H1 (cell line): ENCODE measurements at regions not wholly inside any gene's neighbourhood (a gene's known extent, or its start where the extent isn't known, plus 50 kb on each side); places are given as distances from the start of the nearest gene placed in this dataset.

Source experiments
- CTCF ChIA-PET: fragments of 300-600 bp; sonication (Branson Sonifier 250); formaldehyde crosslinking; loops from one replicate; lab custom pipeline; 2021; ENCODE audit not compliant: partially characterized antibody; lab: Charles Lee
- POLR2A ChIA-PET: fragments of 300-600 bp; sonication (Branson Sonifier 250); formaldehyde crosslinking; loops from one replicate; lab custom pipeline; 2021; ENCODE audit warnings: inconsistent platforms; ENCODE audit not compliant: partially characterized antibody; lab: Charles Lee
- DNase-seq, 2 experiments: peaks; one replicate each; pipeline versions ENCODE4 v3.0.0 to v3.0.0-alpha.2; 2010 to 2022; ENCODE audit warnings: low spot score in 2 of 2, low read depth in 1 of 2, mixed read lengths in 1 of 2
- FAIRE-seq: peaks from 2 replicates; lab custom pipeline; 2011; peaks lifted over from hg19 to GRCh38; lab: Jason Lieb, UNC
- H2AFZ ChIP-seq: 2 replicates; pipeline ENCODE4 v1.8.1; 2012; ENCODE audit warnings: low read length, inconsistent platforms
- H2AK5ac ChIP-seq: 2 replicates; pipeline ENCODE4 v1.6.1; 2013; ENCODE audit warnings: low read depth, low read length
- H2BK120ac ChIP-seq: replicated peaks from 2 replicates; pipeline ENCODE3; 2013; ENCODE audit warnings: low read depth, low read length, inconsistent platforms
- H2BK12ac ChIP-seq: 2 replicates; pipeline ENCODE4 v1.6.1; 2013; ENCODE audit warnings: low read depth, low read length
- H2BK15ac ChIP-seq: 2 replicates; pipeline ENCODE4 v1.6.1; 2013; ENCODE audit warnings: low read length
- H2BK20ac ChIP-seq: 2 replicates; pipeline ENCODE4 v1.6.1; 2013; ENCODE audit warnings: low read length
- H2BK5ac ChIP-seq: 2 replicates; pipeline ENCODE4 v1.6.1; 2013; ENCODE audit warnings: low read depth, low read length
- H3K14ac ChIP-seq: 2 replicates; pipeline ENCODE4 v1.6.1; 2013; ENCODE audit warnings: inconsistent platforms; ENCODE audit not compliant: insufficient read length
- H3K18ac ChIP-seq: 2 replicates; pipeline ENCODE4 v1.6.1; 2013; ENCODE audit warnings: low read length; ENCODE audit errors: extremely low read depth
- H3K23ac ChIP-seq: 2 replicates; pipeline ENCODE4 v1.6.1; 2013; ENCODE audit warnings: inconsistent platforms; ENCODE audit not compliant: insufficient read length
- H3K23me2 ChIP-seq: 2 replicates; pipeline ENCODE4 v1.6.1; 2013; ENCODE audit warnings: low read depth, low read length
- H3K27ac ChIP-seq: 2 replicates; pipeline ENCODE4 v1.6.1; 2011; ENCODE audit warnings: low read depth, low read length, inconsistent platforms
- H3K27me3 ChIP-seq, 4 experiments: replicated peaks in 1 of 4; 1 replicate in 1 of 4; 2 replicates in 3 of 4; pipeline versions ENCODE4 v1.6.1 to v1.8.1; 2011 to 2013; ENCODE audit warnings: low read length in 3 of 4, mild to moderate bottlenecking in 3 of 4, inconsistent platforms in 2 of 4, mixed read lengths in 2 of 4, moderate library complexity in 1 of 4; ENCODE audit not compliant: control insufficient read depth in 3 of 4, insufficient read depth in 3 of 4; ENCODE audit errors: extremely low read depth in 1 of 4
- H3K36me3 ChIP-seq, 4 experiments: 2 replicates each; pipeline versions ENCODE4 v1.6.1 to v1.8.1; 2011 to 2013; ENCODE audit warnings: mild to moderate bottlenecking in 4 of 4, low read length in 3 of 4, moderate library complexity in 2 of 4, control low read depth in 1 of 4, inconsistent platforms in 1 of 4; ENCODE audit not compliant: insufficient read depth in 4 of 4, control insufficient read depth in 2 of 4
- H3K4ac ChIP-seq: replicated peaks from 2 replicates; pipeline ENCODE3; 2013; ENCODE audit warnings: low read length, low read depth, mixed read lengths, inconsistent platforms; ENCODE audit not compliant: insufficient read length
- H3K4me1 ChIP-seq, 4 experiments: replicated peaks in 1 of 4; 1 replicate in 1 of 4; 2 replicates in 3 of 4; pipeline versions ENCODE4 v1.6.1 to v1.8.1; 2011 to 2013; ENCODE audit warnings: low read length in 3 of 4, inconsistent platforms in 2 of 4, mixed read lengths in 1 of 4; ENCODE audit not compliant: insufficient read depth in 4 of 4, control insufficient read depth in 3 of 4
- H3K4me2 ChIP-seq, 2 experiments: 2 replicates each; pipeline versions ENCODE4 v1.6.1 to v1.8.1; 2011 to 2013; ENCODE audit warnings: low read depth in 2 of 2, low read length in 2 of 2, control low read depth in 1 of 2, inconsistent platforms in 1 of 2, mild to moderate bottlenecking in 1 of 2; ENCODE audit not compliant: insufficient read depth in 1 of 2
- H3K4me3 ChIP-seq, 4 experiments: fragments of 200-600, 300-600 bp in 1 of 4; sonication (generic), shearing (Covaris generic), sonication (Bioruptor Twin) in 1 of 4; 2 replicates each; pipeline versions ENCODE4 v1.5.1 to v1.8.1; 2011 to 2016; ENCODE audit warnings: low read length in 4 of 4, low read depth in 3 of 4, control low read depth in 2 of 4, inconsistent platforms in 2 of 4, mild to moderate bottlenecking in 2 of 4, mixed read lengths in 1 of 4, moderate library complexity in 1 of 4; ENCODE audit not compliant: insufficient read depth in 2 of 4; ENCODE audit errors: extremely low read depth in 1 of 4
- H3K56ac ChIP-seq: replicated peaks from 2 replicates; pipeline ENCODE3; 2013; ENCODE audit warnings: low read depth, mild to moderate bottlenecking, mixed read lengths, low read length, inconsistent platforms; ENCODE audit not compliant: insufficient read length
- H3K79me1 ChIP-seq: 2 replicates; pipeline ENCODE4 v1.6.1; 2013; ENCODE audit warnings: low read depth, low read length, control low read depth
- H3K79me2 ChIP-seq, 2 experiments: 2 replicates each; pipeline versions ENCODE4 v1.6.1 to v1.8.1; 2012 to 2013; ENCODE audit warnings: low read length in 2 of 2, mild to moderate bottlenecking in 2 of 2, inconsistent platforms in 1 of 2; ENCODE audit not compliant: insufficient read depth in 2 of 2, control insufficient read depth in 1 of 2
- H3K9ac ChIP-seq, 4 experiments: replicated peaks in 1 of 4; 1 replicate in 1 of 4; 2 replicates in 3 of 4; pipeline versions ENCODE4 v1.6.1 to v1.8.1; 2011 to 2013; ENCODE audit warnings: low read depth in 3 of 4, low read length in 3 of 4, control low read depth in 2 of 4, mild to moderate bottlenecking in 2 of 4, moderate library complexity in 2 of 4, inconsistent platforms in 1 of 4; ENCODE audit errors: extremely low read depth in 1 of 4
- H3K9me3 ChIP-seq, 2 experiments: 2 replicates each; pipeline versions ENCODE4 v1.6.1 to v1.8.1; 2012 to 2013; ENCODE audit warnings: mild to moderate bottlenecking in 2 of 2, moderate library complexity in 2 of 2, control low read depth in 1 of 2, inconsistent platforms in 1 of 2, low read depth in 1 of 2, low read length in 1 of 2, mixed read lengths in 1 of 2; ENCODE audit not compliant: insufficient read depth in 2 of 2
- H4K20me1 ChIP-seq, 2 experiments: replicated peaks in 1 of 2; 2 replicates each; pipeline versions ENCODE3 to v1.8.1; 2011 to 2013; ENCODE audit warnings: inconsistent platforms in 2 of 2, low read length in 2 of 2, mild to moderate bottlenecking in 1 of 2; ENCODE audit not compliant: insufficient read depth in 2 of 2, control insufficient read depth in 1 of 2
- H4K5ac ChIP-seq: 2 replicates; pipeline ENCODE4 v1.6.1; 2013; ENCODE audit warnings: low read length, low read depth, mixed read lengths, inconsistent platforms; ENCODE audit not compliant: insufficient read length
- H4K8ac ChIP-seq: 2 replicates; pipeline ENCODE4 v1.8.0; 2013; ENCODE audit warnings: mild to moderate bottlenecking, moderate library complexity, low read length, inconsistent platforms; ENCODE audit not compliant: insufficient read depth; ENCODE audit errors: extremely low read depth
- H4K91ac ChIP-seq: replicated peaks from 2 replicates; pipeline ENCODE3; 2013; ENCODE audit warnings: low read length, mixed read lengths, inconsistent platforms; ENCODE audit not compliant: insufficient read length
- KDM1A ChIP-seq: fragments of 200-600, 300-600 bp; sonication (generic); IDR thresholded peaks from 2 replicates; pipeline ENCODE4 v1.7.1; 2016; ENCODE audit warnings: mild to moderate bottlenecking, low read length, borderline replicate concordance
- TAF7 ChIP-seq: optimal IDR thresholded peaks from 2 replicates; pipeline ENCODE3; 2011; ENCODE audit warnings: low read depth, mild to moderate bottlenecking, inconsistent platforms, low read length, moderate library complexity, borderline replicate concordance
- WGBS, 2 experiments: shearing (Covaris generic) in 1 of 2; methylation state at CpG; one replicate each; pipeline versions ENCODE4 v1.1.6 to v1.1.7; 2013 to 2015; ENCODE audit warnings: low lambda C conversion rate in 2 of 2, mixed read lengths in 2 of 2, inconsistent platforms in 1 of 2, low coverage in 1 of 2, missing lambda C conversion rate in 1 of 2; ENCODE audit not compliant: insufficient replicate concordance in 2 of 2, insufficient coverage in 1 of 2, insufficient read length in 1 of 2; ENCODE audit errors: extremely low coverage in 1 of 2, missing lambda C conversion rate in 1 of 2; 5-methylcytosine and 5-hydroxymethylcytosine counted together

DNA sequence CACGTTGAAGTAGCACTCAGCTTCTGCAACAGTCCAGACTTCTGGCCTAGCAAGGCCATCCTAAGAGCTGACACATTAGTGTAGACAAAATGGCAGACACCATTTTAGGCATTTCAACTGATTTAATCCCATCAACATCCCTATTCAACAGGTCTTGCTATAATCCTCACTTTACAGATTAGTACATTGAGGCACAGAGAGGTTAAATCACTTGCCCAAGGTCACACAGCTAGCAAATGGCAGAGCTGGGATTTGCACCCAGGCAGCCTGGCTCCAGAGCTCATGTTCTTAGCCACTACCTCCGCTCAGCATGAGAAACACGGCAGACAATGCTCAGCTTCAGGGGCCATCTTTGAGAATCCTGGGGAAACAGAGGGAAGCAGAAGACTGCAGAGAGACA, 107.9 kb upstream of the TRIM2 start:
- 0 out of 7 replicates have a peak, but pooled peaks cover 0 to 3% (median 0%) of the 10 kb centered on the region in 4 experiments for H3K4me1 ChIP-seq
- no peak overlapping the region for H3K14ac ChIP-seq
- no peaks in the 10 kb centered on the region for H3K27me3 ChIP-seq
- no peak overlapping the region for H2BK5ac ChIP-seq
- no peaks in the 10 kb centered on the region for H4K20me1 ChIP-seq
- POLR2A ChIA-PET, result no interaction called here
- H3K56ac ChIP-seq, result no peak overlapping the region
- peak; percentile 58; the same call in 1 of the 2 replicates for TF ChIP-seq KDM1A
- no peak for TF ChIP-seq TAF7
- no peak overlapping the region for H2BK15ac ChIP-seq
- no peak overlapping the region for H2BK20ac ChIP-seq
- H3K36me3 ChIP-seq, result no peaks in the 10 kb centered on the region
- H4K5ac ChIP-seq, result no peak overlapping the region
- no peak overlapping the region for H2BK12ac ChIP-seq
- H3K9me3 ChIP-seq, result no peaks in the 10 kb centered on the region
- H3K79me2 ChIP-seq, result no peaks in the 10 kb centered on the region
- H3K4ac ChIP-seq, result no peak overlapping the region
- no peak overlapping the region for H3K4me2 ChIP-seq
- no peak overlapping the region for H3K27ac ChIP-seq
- H3K79me1 ChIP-seq, result no peaks in the 10 kb centered on the region
- CTCF ChIA-PET, result interaction anchor here (0.8 to 9.3 kb wide), 6 partner anchors 10 to 688 kb away, joined by 3 to 92 read pairs (median 8); no protein-coding TSS in a partner anchor
- no peak overlapping the region for H3K4me3 ChIP-seq
- H2BK120ac ChIP-seq, result no peak overlapping the region
- FAIRE-seq, result no peak
- H4K8ac ChIP-seq, result no peak overlapping the region
- H4K91ac ChIP-seq, result no peak overlapping the region
- H2AFZ ChIP-seq, result no peak overlapping the region
- no peak overlapping the region for H2AK5ac ChIP-seq
- H3K9ac ChIP-seq, result no peak overlapping the region
- no peaks in the 10 kb centered on the region; the same call in 1 of the 2 replicates for H3K23me2 ChIP-seq
- DNase-seq, result no peak
- 81% methylated on average over 3 of the region's 3 CpGs; no CpG with 5 or more reads in 1 of the 2 experiments for WGBS, 2 experiments
- H3K18ac ChIP-seq, result no peak overlapping the region
- H3K23ac ChIP-seq, result no peak overlapping the region
